ENCODE measurements at regions not wholly inside any gene's neighbourhood (a gene's known extent, or its start where the extent isn't known, plus 50 kb on each side); places are given as distances from the start of the nearest gene placed in this dataset.

- no peak for TF ChIP-seq POLR2A (IDR thresholded peaks at IDR 0.05; ENCODE audit: borderline replicate concordance, extremely low read depth, insufficient read depth, insufficient read length)
- TF ChIP-seq YY1 (IDR thresholded peaks at IDR 0.05; ENCODE audit: extremely low read depth, insufficient replicate concordance, low read depth, low read length), result no peak
- no peak for TF ChIP-seq ELF1 (IDR thresholded peaks at IDR 0.05; ENCODE audit: borderline replicate concordance, low read depth)
- no peak for TF ChIP-seq POLR2AphosphoS5 (IDR thresholded peaks at IDR 0.05; ENCODE audit: low read depth, low read length)
- no peak for TF ChIP-seq EZH2 (IDR thresholded peaks at IDR 0.05)
- TF ChIP-seq CTCF (IDR thresholded peaks at IDR 0.05 in 2 of 3, conservative IDR thresholded peaks at IDR 0.05 in 1 of 3; ENCODE audit: borderline replicate concordance in 1 of 3, insufficient read depth in 1 of 3, low read depth in 2 of 3, low read length in 2 of 3), result no peak
- no peak for TF ChIP-seq TCF7L2 (IDR thresholded peaks at IDR 0.05; ENCODE audit: borderline replicate concordance, extremely low read depth, insufficient read depth, insufficient read length)
- TF ChIP-seq EZH2phosphoT487 (IDR thresholded peaks at IDR 0.05; ENCODE audit: borderline replicate concordance), result no peak
- TF ChIP-seq REST (IDR thresholded peaks at IDR 0.05; ENCODE audit: low read depth), result no peak
- TF ChIP-seq SP1 (IDR thresholded peaks at IDR 0.05; ENCODE audit: low read depth), result no peak
- no peak for TF ChIP-seq RAD21 (IDR thresholded peaks at IDR 0.05; ENCODE audit: low read depth)
- no peak for TF ChIP-seq EGR1 (IDR thresholded peaks at IDR 0.05; ENCODE audit: low read depth)
- TF ChIP-seq ZBTB33 (IDR thresholded peaks at IDR 0.05; ENCODE audit: extremely low read depth, insufficient replicate concordance, low read length), result no peak
These were observed 711.1 kb upstream of the CHD1 start for GRCh38 chr5:99639905-99640304.
